NCI-H82 (cell line): ENCODE measurements at regions not wholly inside any gene's neighbourhood (a gene's known extent, or its start where the extent isn't known, plus 50 kb on each side); places are given as distances from the start of the nearest gene placed in this dataset.
A peak's percentile ranks its signal among the peaks of the same experiment; 100 is the strongest.

Experiments
- DNase-seq: peaks from one replicate; lab custom pipeline; 2025; lab: John Stamatoyannopoulos, UW

DNA sequence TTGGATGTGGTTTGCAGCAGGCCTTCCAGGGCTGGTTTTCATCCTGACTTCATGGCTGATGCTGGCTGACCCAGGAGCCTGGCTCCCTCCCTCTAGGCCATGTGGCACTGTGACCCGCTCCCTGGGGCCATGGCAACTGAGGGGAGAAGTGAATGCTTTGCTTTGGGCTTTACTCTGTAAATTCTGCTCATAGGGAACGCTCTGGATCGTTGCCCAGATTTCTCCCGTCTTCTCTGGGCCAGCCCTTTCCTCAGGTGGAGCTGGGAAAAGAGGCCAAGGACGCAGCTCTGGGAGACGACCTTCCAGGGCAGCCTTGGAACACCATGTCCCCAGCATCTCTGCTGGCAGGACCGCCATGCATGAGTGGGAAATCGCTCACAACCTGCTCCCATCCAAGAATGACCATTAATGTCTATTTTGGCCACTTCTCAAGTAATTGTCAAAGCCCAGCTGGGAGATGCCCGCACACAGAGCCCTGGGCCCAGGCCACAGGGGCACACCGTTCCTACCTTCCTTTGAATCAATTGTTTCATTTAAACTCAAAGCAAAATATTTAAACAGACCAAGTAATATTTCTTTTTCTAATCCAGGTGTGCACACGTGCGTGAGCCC, 321.8 kb downstream of the TEX29 start:
- no peak for DNase-seq

DNA sequence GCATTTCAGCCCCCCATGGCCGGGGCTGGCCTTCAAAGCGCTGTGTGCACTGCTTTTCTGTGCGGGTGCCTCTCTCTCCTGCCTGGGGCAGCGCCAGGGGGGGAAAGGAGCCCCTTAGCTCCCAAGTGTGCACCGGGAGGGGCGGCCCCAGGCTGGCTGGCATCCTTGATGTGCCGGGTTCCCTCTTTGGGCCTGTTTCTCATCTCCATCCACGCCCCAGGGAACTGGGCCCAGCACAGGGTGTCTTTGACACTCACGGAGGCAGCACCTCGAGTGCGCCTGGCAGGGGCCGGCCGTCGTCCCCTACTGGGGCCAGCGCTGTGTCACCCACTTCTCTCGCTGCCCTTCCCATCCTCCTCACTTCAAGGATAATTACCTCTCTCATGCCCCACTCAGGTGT, 324.3 kb downstream of the TEX29 start:
- no peak for DNase-seq

DNA sequence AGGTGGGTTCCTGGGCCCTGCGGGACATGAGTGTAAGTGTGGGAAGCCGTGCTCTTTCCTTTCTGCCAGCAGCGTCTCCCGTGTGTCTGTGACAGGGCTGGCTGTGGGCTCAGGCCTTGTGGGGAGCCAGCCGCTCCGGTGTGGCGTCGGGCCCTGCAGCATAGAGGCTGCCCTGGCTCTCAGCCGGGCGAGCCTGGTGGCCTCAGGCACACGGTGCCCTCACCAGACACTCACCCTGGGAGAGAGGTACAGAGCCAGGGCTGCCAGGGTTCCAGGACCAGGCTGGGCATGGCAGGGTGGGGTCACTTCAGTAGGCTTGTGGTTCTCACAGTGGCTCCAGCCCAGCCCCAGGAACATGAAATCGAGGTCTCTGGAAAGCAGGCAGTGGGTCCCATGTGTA, 324.8 kb downstream of the TEX29 start:
- no peak for DNase-seq

DNA sequence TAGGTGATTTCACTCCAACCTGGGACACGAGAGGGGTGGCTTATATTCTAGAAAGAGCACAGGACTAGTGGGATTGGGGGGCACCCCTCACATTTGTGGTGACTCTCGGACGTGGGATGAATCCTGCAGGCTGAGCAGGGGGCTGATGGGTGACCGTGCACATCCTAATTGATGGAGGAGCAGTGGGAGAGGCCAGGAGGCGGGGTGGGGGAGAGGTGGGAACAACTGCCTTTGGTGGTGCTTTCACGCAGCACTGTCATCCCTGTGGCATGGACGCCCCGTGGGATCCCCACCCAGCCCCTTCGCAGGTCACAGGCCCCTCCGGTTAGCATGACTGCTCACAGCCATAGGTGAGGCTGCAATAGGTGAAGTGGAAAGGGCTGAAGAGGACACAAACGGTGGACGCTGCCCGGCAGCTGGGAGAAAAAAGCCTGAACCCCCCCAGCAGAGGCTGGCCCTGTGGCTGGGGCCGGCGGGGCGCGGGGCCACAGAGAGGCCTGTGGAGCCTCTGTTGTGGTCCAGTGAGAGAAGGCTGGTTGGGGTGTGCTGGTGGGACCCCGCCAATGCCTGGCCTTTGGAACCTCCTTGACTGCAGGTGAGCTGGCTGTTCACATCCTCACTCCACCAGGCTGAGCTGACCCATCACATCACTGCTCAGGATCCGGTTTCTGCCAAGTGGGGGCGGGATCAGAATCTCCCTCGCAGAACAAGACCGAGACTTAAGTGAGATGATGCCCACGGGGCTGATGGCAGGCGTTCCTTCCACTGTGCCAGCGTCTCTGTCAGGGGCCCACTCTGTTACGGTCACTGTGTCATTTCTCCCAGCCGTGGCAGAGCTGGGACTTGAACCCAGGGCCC, 325.4 kb downstream of the TEX29 start:
- no peak for DNase-seq

DNA sequence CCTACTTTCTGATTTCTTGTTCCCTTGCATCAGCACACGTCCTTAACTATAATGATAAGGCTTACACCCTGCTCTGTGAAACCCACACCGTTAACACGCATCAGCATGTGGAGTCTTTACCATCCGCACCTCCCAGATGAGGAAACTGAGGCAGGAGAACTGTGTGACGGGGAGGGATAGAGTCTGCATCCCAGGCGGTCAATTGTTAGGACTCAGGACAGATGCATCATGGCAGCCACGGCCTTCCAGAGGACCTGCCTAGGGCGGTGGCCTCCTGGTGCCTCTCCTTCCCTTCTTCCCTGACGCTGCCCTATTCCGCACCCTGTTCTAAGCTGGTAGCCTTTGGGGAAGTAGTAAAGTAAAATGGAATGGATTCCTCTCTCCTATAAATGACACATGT, 326.0 kb downstream of the TEX29 start:
- DNase-seq = no peak

DNA sequence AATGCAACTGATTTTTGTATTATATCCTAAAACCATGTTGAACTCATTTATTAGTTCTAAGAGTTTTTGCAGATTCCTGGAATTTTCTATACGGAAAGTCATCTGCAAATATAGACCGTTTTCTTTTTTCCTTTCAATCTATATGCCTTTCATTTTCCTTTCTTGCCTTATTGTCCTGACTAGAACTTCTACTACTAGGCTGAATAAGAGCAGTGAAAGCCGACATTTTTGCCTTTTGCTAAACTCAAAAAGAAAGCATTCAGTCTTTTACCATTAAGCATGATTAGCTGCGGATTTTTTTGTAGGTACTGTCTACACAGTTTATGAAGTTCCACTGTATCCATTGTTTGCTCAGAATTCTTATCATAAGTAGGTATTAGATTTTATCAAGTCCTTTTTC, 328.4 kb downstream of the TEX29 start:
- no peak for DNase-seq

GRCh38 chr13:111650626-111651025, 330.2 kb downstream of the TEX29 start:
- no peak for DNase-seq

GRCh38 chr13:111652676-111653075, 332.2 kb downstream of the TEX29 start:
- no peak for DNase-seq

- no peak for DNase-seq
Observed at GRCh38 chr13:111654531-111654930, 334.1 kb downstream of the TEX29 start.

DNA sequence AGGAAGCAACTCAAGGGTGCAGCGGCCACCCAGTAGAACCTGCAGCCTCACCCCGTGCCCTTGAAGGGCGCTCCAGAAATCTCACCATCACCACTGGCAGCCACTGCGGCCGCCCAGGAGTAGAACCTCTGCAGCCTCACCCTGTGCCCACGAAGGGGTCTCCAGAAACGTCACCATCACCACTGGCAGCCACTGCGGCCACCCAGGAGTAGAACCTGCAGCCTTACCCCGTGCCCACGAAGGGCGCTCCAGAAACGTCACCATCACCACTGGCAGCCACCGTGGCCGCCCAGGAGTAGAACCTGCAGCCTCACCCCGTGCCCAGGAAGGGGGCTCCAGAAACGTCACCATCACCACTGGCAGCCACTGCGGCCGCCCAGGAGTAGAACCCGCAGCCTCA, 336.0 kb downstream of the TEX29 start:
- no peak for DNase-seq

GRCh38 chr13:111657013-111657412, 336.6 kb downstream of the TEX29 start:
- no peak for DNase-seq

- peak; percentile 59 for DNase-seq
Observed at GRCh38 chr13:111658145-111659100, 338.0 kb downstream of the TEX29 start.

DNA sequence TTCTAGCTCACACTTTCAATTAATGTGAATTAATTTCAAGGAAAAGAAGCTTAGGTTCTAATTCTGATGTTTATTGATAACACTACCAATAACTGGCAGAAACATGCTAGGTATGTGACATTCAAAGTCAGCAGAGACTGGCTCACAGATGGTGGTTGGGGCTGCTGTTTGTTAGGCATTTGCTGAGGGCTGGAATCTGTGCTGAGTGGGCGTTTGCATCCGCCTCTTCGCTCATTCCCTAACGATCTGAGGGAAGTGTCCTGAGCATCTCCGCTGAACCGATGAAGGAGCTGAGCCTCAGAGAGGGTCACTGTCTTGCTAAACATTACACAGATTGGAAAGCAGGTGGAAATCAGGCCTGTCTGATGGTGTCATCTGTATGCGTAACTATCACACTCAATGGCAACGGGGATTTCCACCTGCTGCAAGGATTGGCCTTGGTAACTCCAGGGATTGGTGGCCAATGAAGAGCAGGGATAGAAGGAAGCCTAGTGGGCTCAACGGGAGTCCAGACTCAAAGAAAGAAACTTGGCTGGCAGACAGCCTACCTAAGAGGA, 338.9 kb downstream of the TEX29 start:
- no peak for DNase-seq

- DNase-seq = no peak
Observed at GRCh38 chr13:111659842-111660241, 339.4 kb downstream of the TEX29 start.

GRCh38 chr13:111661052-111661451, 340.6 kb downstream of the TEX29 start:
- no peak for DNase-seq

DNA sequence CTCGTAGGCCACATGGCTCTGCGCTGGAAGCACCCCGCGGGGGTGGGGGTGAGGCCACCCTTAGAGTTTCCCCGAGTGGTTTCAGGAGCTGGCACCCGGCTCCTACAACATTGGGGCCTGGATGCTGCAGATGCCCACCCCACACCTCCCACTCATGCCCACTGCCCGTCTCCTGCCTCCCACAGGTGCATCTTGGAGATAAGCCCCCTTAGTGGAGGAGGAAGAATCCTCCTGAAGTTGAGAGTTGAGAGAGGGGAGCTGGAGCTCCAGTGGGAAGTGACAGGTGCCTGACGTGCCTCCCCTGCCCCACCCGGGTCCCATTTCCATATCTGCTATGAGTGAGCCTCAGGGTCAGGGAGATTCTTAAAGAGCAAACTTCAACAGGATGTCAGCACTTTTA, 341.3 kb downstream of the TEX29 start:
- DNase-seq = no peak

GRCh38 chr13:111662451-111662850, 342.0 kb downstream of the TEX29 start:
- no peak for DNase-seq

- no peak for DNase-seq
Observed at GRCh38 chr13:111662895-111663294, 342.5 kb downstream of the TEX29 start.

DNA sequence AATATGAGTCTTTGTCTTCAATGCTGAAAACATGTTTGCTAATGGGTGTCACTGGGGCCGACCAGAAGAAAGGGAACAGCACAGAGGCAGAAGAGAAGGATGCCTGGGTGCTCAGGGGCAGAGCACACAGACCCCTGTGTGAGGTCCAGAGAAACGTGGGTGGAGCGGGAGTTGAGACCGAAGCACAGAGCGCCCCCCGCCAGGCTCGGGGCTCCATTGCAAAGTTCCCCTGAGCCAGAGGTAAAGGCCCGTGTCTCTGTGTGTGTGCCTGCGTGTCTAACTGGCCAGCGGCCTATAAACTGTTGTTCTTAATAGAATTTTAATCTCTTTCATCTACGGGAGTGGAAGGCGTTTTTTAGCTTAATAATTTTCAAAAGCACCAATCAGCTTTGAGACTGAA, 343.1 kb downstream of the TEX29 start:
- no peak for DNase-seq

DNA sequence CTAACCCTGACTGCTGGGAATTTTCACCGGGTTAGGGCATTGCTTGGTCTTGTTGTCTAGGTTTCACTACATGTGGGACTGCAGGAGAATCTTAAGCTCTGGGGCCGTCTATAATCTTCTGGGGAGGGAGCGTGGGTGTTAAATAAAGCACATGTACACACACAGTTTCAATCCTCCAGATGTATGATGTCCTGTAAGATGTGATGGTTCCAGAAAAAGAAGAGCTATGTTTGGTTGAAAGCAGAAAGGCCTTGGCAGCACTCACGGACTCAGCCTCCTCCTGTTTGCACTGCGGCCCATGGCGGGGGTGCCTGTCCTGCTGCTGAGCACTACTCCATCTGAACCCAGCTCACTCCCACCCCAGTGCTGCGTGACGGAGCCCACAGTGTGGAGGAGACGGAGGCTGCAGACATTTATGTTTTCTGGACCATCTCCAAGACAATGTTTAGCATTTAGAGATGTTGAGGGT, 343.5 kb downstream of the TEX29 start:
- DNase-seq = no peak

- no peak for DNase-seq
Observed at GRCh38 chr13:111664696-111665095, 344.3 kb downstream of the TEX29 start.

DNA sequence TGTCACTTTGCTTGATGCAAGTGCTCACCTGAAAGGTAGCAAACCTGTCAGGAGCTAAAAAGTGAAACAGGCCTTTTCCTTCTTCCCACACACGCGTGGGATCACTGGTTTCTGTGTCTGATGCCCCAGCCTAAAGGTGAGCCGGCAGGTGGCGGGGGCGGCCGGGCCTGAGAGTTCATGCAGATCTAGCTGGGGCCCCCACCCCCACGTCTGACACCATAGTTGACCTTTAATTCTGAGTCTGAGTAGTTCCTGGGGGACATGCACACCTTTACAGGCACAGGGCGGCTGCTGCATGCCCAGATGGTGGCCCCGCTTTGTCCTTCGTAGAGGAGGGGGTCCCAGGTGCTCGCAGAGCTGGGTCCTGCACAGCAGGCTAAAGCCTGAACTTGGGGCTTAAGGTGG, 345.3 kb downstream of the TEX29 start:
- DNase-seq = no peak
